Astrocyte of the spinal cord (primary cell): ENCODE measurements at regions not wholly inside any gene's neighbourhood (a gene's known extent, or its start where the extent isn't known, plus 50 kb on each side); places are given as distances from the start of the nearest gene placed in this dataset.

Experiments
- DNase-seq: peaks from one replicate; pipeline ENCODE4 v3.0.0; 2011; ENCODE audit warnings: low read depth, low spot score
- H3K4me3 ChIP-seq: 2 replicates; pipeline ENCODE4 v1.5.1; 2011; ENCODE audit warnings: low read depth, mild to moderate bottlenecking, low read length, moderate library complexity
- in situ Hi-C: cut with HindIII; loops from 2 replicates; pipeline ENCODE4 v1.10.0; 2017; ENCODE audit warnings: low sequenced_read_pairs
- TF ChIP-seq, protein P1 (sequence below): IDR thresholded peaks from 2 replicates; pipeline ENCODE4 v1.5.1; 2012; ENCODE audit warnings: low read depth, mild to moderate bottlenecking, low read length, inconsistent platforms

DNA sequence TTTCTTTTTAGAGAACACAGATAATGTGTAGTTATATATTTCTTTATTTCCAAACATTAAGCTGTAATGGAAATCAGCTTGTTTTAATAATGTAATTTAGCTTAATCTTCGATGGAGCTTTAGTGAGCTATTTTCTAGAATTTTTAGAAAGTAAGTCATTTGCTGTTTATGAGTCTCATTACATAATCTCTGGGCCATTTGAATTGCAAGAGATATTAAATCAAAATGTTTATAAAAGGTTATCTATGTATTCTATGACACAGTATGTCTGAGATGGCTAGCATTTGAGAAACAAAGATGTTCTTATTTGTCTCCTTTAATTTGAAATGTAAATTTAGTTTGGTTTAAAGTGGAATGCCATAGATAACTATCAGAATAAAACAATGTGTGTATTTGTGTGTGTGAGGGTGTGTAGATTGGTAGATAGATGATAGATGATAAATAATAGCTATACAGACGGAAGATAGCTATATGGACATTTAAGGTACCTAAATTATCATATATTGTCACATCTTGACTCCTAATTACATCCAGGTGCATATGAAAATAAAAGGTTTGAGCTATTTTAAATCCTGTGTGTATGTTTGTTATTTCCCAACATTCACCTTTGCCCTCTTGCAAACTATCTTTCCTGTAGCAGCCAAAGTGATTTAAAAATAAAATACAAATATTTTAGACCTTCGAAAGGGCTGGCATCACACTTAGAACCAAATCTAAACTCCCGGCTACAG is 478.0 kb upstream of the KLF6 start:
- no peak for DNase-seq
- in situ Hi-C loops = no loop called here
- TF ChIP-seq, protein P1, sequence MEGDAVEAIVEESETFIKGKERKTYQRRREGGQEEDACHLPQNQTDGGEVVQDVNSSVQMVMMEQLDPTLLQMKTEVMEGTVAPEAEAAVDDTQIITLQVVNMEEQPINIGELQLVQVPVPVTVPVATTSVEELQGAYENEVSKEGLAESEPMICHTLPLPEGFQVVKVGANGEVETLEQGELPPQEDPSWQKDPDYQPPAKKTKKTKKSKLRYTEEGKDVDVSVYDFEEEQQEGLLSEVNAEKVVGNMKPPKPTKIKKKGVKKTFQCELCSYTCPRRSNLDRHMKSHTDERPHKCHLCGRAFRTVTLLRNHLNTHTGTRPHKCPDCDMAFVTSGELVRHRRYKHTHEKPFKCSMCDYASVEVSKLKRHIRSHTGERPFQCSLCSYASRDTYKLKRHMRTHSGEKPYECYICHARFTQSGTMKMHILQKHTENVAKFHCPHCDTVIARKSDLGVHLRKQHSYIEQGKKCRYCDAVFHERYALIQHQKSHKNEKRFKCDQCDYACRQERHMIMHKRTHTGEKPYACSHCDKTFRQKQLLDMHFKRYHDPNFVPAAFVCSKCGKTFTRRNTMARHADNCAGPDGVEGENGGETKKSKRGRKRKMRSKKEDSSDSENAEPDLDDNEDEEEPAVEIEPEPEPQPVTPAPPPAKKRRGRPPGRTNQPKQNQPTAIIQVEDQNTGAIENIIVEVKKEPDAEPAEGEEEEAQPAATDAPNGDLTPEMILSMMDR = no peak
- no peak overlapping the region for H3K4me3 ChIP-seq

- in situ Hi-C loops = no loop called here
- no peak for DNase-seq
- no peak overlapping the region for H3K4me3 ChIP-seq
- TF ChIP-seq, protein P1 = no peak
These were observed 477.4 kb upstream of the KLF6 start for GRCh38 chr10:4262449-4262848.

DNA sequence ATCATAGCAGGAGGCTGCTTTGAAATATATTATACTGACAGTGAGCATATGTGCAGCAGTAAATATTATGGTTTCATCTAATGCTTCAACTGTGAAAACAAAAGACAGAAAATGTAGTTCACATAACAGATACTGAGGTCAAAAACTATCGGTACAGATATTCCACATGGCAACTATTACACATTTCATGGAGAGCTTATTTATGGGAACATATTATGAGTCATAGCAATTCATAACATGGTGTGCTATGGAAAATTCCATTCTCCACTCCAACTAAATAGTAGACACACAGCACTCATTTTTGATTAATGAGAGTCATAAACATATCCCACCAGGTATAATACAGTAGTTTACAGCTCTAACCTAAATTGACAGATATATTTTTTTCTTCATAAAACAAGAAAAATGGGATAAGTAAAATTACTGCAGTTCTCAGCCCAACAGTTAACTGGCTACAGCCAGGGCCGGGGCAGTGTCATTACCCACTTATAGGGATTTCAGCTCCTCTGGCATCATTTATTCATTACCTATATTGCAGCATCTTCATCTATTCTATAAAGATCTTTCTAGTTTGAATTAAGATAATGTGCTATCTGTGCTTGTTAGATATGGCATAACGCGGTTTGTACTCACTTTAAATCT is 475.6 kb upstream of the KLF6 start:
- in situ Hi-C loops = no loop called here
- no peak overlapping the region for H3K4me3 ChIP-seq
- TF ChIP-seq, protein P1 = no peak
- DNase-seq = peak; percentile 61

DNA sequence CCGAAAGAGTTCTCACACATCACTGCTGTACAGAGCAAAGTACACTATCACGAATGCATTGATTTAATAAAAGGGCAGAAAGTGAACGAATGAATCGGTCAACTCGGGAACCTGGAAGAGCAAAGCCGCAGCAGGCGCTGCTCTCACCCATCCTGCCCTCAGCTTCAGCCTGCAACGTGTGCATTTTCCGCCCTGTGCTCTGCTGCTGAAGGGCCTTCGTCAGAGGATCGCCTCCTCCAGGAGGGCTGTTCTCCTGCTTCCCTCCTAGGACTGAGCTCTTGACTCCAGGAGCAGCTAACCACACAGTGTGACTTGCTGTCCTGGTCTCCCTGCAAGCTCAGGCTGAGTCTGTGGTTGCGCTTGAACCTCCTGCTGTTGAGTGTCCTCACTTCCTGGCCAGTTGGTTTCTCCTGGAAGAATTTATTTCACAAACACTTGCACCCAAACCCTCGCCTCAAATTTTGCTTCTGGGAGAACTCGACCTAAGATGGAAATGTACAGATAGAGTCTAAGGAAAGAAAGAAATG is 473.0 kb upstream of the KLF6 start:
- in situ Hi-C loops = no loop called here
- TF ChIP-seq, protein P1 = no peak
- no peak overlapping the region for H3K4me3 ChIP-seq
- no peak for DNase-seq

- TF ChIP-seq, protein P1 = no peak
- no peak overlapping the region for H3K4me3 ChIP-seq
- DNase-seq = no peak
- in situ Hi-C loops = no loop called here
These were observed 472.0 kb upstream of the KLF6 start for GRCh38 chr10:4256971-4257370.

DNA sequence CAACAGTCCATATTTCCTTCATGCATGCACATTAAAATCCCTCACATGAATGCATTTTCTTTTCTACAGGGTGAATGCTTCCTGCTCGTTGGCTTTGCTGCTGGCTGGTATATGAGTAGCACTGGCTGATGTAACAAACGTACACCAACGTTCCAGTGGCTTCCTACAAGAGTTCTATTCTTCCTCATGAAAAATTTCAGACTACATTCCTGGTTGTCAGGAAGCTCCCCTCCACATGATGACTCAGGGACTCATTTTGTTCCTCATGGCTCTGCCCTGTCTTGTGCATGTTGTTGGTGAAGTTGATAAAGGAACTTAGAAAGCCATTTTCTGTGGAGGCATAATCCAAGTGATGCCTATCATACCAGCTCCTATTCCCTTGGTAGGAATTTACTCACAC is 470.7 kb upstream of the KLF6 start:
- TF ChIP-seq, protein P1 = no peak
- DNase-seq = no peak
- H3K4me3 ChIP-seq = no peak overlapping the region

More for the DNA sequence above, 470.7 kb upstream of the KLF6 start:
- in situ Hi-C loops = no loop called here
